NB4 (cell line): ENCODE measurements at regions not wholly inside any gene's neighbourhood (a gene's known extent, or its start where the extent isn't known, plus 50 kb on each side); places are given as distances from the start of the nearest gene placed in this dataset.
"Not testable (repeated sequence)": the region's sequence is repeated elsewhere in the genome, so short reads cannot be mapped to it uniquely, and the experiment has no call there.

Experiments
- DNase-seq: peaks from one replicate; pipeline ENCODE4 v3.0.0; 2010; ENCODE audit warnings: low read depth
- H3K4me3 ChIP-seq: one replicate; pipeline ENCODE4 v1.5.1; 2011; ENCODE audit warnings: mild to moderate bottlenecking, low read depth, low read length, moderate library complexity
- CTCF ChIP-seq: IDR thresholded peaks from one replicate; pipeline ENCODE4 v1.5.1; 2012; ENCODE audit warnings: low read depth, low read length
- MAX ChIP-seq: IDR thresholded peaks from 2 replicates; pipeline ENCODE4 v1.6.1; 2011; ENCODE audit warnings: low read depth, low read length
- MYC ChIP-seq: IDR thresholded peaks from 2 replicates; pipeline ENCODE4 v1.6.1; 2011; ENCODE audit warnings: low read depth, low read length
- POLR2A ChIP-seq: IDR thresholded peaks from 2 replicates; pipeline ENCODE4 v1.6.1; 2011; ENCODE audit warnings: mild to moderate bottlenecking; ENCODE audit not compliant: insufficient read length; ENCODE audit errors: extremely low read depth

- TF ChIP-seq POLR2A (no peak), CTCF (no peak), MYC (no peak), MAX (no peak)
- H3K4me3 ChIP-seq, result no peak overlapping the region
- no peak for DNase-seq
These were observed 477.7 kb downstream of the PLCL1 start for GRCh38 chr2:198282061-198282460.

GRCh38 chr2:198280145-198280544, 475.8 kb downstream of the PLCL1 start:
- TF ChIP-seq MYC, result no peak
- no peak for TF ChIP-seq MAX
- TF ChIP-seq CTCF, result no peak
- no peak for TF ChIP-seq POLR2A
- H3K4me3 ChIP-seq, result no peak overlapping the region
- DNase-seq, result no peak

- TF ChIP-seq MAX (no peak), MYC (no peak), CTCF (no peak), POLR2A (no peak)
- DNase-seq, result no peak
- no peak overlapping the region for H3K4me3 ChIP-seq
These were observed 474.6 kb downstream of the PLCL1 start for GRCh38 chr2:198279026-198279425.

GRCh38 chr2:198277181-198277580, 472.8 kb downstream of the PLCL1 start:
- no peak for DNase-seq
- no peak for TF ChIP-seq CTCF
- H3K4me3 ChIP-seq, result no peak overlapping the region

- no peak for DNase-seq
- TF ChIP-seq MYC (no peak), CTCF (no peak), MAX (no peak), POLR2A (no peak)
- no peak overlapping the region for H3K4me3 ChIP-seq
These were observed 469.3 kb downstream of the PLCL1 start for GRCh38 chr2:198273660-198274059.

- not testable (repeated sequence) for H3K4me3 ChIP-seq, DNase-seq
These were observed 465.8 kb downstream of the PLCL1 start for GRCh38 chr2:198270157-198270556.

- no peak for DNase-seq
- TF ChIP-seq MYC, result no peak
- no peak for TF ChIP-seq CTCF
- TF ChIP-seq POLR2A, result no peak
- no peak for TF ChIP-seq MAX
- H3K4me3 ChIP-seq, result no peak overlapping the region
These were observed 464.1 kb downstream of the PLCL1 start for GRCh38 chr2:198268519-198268918.
